ENCODE measurements at regions not wholly inside any gene's neighbourhood (a gene's known extent, or its start where the extent isn't known, plus 50 kb on each side); places are given as distances from the start of the nearest gene placed in this dataset.
"Not testable (repeated sequence)": the region's sequence is repeated elsewhere in the genome, so short reads cannot be mapped to it uniquely, and the experiment has no call there.

GRCh38 chrX:41002026-41002425 is 83.2 kb upstream of the USP9X start:
- DNase-seq (ENCODE audit: low read depth) = no peak

DNA sequence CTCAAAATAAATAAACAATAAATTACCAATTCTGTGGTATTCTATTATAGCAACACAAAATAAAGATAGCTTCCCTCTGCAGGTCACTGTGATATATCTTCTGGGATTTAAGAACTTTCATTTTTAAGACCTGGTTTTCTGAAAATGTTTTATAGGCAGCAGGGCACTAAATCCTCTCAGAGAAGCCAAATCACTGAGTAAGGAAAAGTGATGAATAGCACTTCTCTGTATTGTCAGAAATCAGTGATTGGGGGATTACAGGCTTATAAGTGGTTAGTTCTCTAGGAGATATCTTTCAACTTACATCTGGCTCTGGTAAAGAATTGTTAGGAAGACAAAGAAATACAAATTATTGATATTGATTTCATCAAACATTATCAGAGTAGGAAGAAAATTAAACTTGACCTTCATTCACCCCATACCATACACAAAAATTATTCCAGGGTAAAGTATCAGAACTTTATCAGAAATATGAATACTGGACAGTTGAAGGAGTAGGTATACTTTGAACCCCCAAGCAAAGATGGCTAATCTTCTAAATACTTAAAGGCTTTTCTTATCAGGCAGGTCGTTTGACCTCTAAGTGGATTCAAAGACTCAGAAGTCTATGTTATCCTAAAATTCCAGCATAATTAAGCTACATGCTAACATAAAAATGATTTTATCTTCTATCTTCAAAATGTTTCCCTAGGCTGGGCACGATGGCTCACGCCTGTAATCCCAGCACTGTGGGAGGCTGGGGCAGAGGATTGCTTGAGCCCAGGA is 81.6 kb upstream of the USP9X start:
- DNase-seq (ENCODE audit: low read depth) = no peak

- DNase-seq (ENCODE audit: low read depth) = no peak
Observed at GRCh38 chrX:41005445-41005992, 79.7 kb upstream of the USP9X start.

- peak; percentile 88 for DNase-seq (ENCODE audit: low read depth)
Observed at GRCh38 chrX:41009850-41010846, 75.1 kb upstream of the USP9X start.

DNA sequence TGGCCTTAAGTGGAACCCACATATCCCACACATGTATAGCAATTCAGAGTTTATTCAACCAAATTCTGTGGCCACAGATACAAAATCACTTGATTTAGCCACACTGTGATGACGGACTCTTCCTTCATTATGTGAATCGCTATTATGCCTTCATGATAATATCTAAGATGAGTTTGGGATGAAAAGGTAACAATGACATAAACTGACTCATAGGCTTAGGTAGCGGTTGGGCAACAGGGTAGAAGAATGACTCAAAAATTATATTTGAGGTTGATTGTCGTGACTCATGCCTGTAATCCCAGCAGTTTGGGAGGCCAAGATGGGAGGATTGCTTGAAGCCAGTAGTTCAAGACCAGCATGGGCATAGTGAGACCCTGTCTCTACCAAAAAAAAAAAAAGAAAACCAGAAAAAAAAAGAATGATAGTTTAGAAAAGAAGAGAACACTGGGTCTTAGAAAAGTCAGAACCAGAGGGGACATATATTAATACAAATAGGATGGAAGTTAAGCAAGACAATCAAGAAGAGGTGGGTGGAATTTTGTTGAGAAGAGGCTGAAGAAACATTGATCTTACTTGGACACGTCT is 70.4 kb upstream of the USP9X start:
- peak; percentile 24 for DNase-seq (ENCODE audit: low read depth)

DNA sequence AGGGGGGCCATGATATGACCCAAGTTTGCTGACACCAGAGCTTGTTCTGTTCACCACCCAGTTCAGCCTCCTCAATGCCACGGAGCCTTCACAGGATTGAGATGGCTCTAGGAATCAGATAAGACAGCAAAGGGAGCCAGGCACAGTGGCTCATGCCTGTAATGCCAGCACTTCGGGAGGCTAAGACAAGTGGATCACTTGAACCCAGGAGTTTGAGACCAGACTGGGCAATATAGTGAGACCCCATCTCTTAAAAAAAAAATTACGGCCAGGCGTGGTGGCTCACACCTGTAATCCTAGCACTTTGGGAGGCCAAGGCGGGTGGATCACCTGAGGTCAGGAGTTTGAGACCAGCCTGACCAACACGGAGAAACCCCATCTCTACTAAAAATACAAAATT is 67.5 kb upstream of the USP9X start:
- not testable (repeated sequence) for DNase-seq (ENCODE audit: low read depth)

- DNase-seq (ENCODE audit: low read depth) = not testable (repeated sequence)
Observed at GRCh38 chrX:41018391-41019040, 66.7 kb upstream of the USP9X start.

DNA sequence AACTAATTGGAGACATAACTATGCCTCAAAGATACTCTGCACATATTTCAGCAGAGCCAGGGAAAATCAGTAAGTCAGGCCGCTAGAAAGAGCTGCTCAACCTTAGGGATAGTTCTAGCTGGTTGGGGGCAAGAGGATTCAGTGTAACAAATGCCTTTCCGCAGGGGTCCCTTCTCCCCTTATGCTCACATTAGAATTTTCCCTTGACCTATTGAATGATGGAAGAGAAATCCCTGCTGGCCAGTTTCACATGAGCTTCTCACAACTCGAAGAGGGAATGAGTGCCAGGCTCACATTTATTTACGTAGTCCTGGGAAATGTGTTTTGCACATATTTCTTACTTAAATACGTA is 66.2 kb upstream of the USP9X start:
- DNase-seq (ENCODE audit: low read depth) = no peak

DNA sequence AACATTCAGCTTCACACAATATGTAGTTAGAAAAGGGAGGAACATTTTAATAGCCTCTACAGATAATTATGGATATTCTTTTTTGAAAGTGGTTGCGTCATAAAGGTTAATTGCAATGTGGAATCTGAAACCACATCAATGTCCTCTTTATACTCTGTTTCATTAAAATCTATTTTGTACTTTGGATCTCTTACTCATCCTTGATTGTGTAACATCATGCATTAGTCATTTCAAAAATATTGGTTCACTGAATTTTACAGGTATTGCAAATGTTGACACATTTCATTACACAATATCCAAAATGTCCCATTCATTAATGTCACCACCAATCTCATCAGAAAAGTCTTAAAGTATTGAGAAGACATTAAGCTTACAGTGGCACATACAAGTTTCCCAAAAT is 62.7 kb upstream of the USP9X start:
- DNase-seq (ENCODE audit: low read depth) = peak; percentile 45

GRCh38 chrX:41023098-41023497 is 62.1 kb upstream of the USP9X start:
- no peak for DNase-seq (ENCODE audit: low read depth)

- DNase-seq (ENCODE audit: low read depth) = not testable (repeated sequence)
Observed at GRCh38 chrX:41024335-41024734, 60.9 kb upstream of the USP9X start.

- no peak for DNase-seq (ENCODE audit: low read depth)
Observed at GRCh38 chrX:41024755-41025154, 60.5 kb upstream of the USP9X start.

DNA sequence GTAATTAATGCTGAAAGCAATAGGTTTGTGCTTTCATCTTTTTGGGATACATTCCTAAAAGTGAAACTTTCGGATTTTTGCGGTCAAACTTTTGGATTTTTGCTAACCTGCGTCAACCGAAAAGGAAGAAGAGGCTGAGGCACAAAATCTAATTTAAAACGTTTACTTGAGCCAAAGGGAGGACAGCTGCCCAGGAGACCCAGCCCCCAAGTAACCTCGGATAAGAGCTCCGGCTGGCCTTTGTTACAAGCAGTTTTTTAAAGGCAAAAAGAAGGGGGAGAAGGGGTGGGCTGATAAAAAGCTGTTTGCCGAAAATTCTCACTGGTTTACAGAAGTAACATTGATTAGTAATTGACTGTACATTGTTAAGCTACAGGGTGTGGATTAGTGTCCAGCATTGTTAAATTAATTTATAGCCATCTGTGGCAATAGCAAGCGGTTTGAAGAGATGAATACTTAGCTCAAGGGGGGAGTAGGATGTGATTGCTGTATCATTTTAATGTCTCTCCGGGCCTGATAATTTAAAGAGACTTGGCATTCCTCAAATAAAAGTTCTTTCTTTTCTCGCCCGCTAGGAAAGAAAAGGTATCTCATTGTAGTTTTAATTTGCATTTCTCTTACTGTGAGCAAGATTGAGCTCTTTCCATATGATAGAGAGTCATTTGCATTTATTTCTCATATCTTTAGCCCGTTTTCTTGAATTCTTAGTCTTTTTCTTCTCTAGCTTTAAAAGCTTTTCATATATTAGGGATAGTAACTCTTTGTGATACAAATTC is 59.1 kb upstream of the USP9X start:
- no peak for DNase-seq (ENCODE audit: low read depth)

GRCh38 chrX:41026702-41027078 is 58.6 kb upstream of the USP9X start:
- DNase-seq (ENCODE audit: low read depth) = no peak

DNA sequence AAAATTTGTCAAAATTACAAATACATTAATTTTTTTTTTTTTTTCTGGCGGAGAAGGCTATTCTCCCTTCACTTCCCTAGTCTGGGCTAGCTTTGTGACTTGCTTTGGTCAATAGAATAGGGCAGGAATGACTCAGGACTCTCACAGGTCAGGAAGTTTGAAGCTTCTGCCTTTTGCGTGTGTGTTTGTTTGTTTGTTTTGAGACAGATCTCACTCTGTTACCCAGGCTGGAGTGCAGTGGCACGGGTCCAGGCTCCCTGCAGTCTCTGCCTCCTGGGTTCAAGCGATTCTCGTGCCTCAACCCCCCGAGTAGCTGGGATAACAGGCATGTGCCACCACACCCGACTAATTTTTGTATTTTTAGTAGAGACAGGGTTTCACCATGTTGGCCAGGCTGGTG is 55.9 kb upstream of the USP9X start:
- DNase-seq (ENCODE audit: low read depth) = peak; percentile 21

- no peak for DNase-seq (ENCODE audit: low read depth)
Observed at GRCh38 chrX:41031256-41031967, 53.8 kb upstream of the USP9X start.

DNA sequence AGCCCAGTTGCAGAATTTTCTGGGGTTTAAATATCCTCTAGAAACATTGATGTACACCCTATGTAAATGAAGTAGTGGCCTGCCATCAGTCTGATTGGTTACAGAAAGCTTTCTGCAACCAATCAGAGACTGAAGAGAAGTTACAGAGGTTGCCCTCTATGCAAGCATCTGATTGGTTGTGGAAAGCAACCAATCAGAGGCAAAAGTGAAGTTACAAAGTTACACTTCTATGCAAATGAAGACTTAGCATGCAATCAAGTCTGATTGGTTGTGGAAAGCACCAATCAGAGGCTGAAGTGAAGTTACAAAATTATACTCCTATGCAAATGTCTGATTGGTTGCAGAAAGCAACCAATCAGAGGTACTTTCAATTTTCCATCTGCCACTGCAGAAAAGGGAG is 51.9 kb upstream of the USP9X start:
- no peak for DNase-seq (ENCODE audit: low read depth)

DNA sequence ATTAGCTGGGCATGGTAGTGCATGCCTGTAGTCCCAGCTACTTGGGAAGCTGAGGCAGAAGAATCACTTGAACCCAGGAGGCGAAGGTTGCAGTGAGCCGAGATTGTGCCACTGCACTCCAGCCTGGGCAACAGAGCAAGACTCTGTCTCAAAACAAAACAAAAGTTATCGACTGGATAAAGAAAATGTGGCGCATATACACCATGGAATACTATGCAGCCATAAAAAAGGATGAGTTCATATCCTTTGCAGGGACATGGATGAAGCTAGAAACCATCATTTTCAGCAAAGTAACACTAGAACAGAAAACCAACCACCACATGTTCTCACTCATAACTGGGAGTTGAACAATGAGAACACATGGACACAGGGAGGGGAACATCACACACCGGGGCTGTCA is 50.3 kb upstream of the USP9X start:
- DNase-seq (ENCODE audit: low read depth) = not testable (repeated sequence)

Measured in EH (cell line).